NCI-H526 (cell line): ENCODE measurements at regions not wholly inside any gene's neighbourhood (a gene's known extent, or its start where the extent isn't known, plus 50 kb on each side); places are given as distances from the start of the nearest gene placed in this dataset.
"Not testable (repeated sequence)": the region's sequence is repeated elsewhere in the genome, so short reads cannot be mapped to it uniquely, and the experiment has no call there.

Experiments
- DNase-seq, 2 experiments: peaks; one replicate each; lab custom pipeline; 2025; lab: John Stamatoyannopoulos, UW

GRCh38 chr4:34469516-34469915 lies 1774.8 kb downstream of the ARAP2 start:
- no peak for DNase-seq

- DNase-seq, result no peak
These were observed 1759.1 kb downstream of the ARAP2 start for GRCh38 chr4:34485252-34485651.

GRCh38 chr4:34486461-34487363 lies 1757.6 kb downstream of the ARAP2 start:
- DNase-seq, result no peak

GRCh38 chr4:34492414-34492813 lies 1751.9 kb downstream of the ARAP2 start:
- no peak for DNase-seq

- DNase-seq, result no peak
These were observed 1742.2 kb downstream of the ARAP2 start for GRCh38 chr4:34502086-34502485.

GRCh38 chr4:34504731-34505130 lies 1739.6 kb downstream of the ARAP2 start:
- DNase-seq, result not testable (repeated sequence)

- not testable (repeated sequence) for DNase-seq
These were observed 1737.7 kb downstream of the ARAP2 start for GRCh38 chr4:34506511-34507092.

- DNase-seq, result no peak
These were observed 1731.7 kb downstream of the ARAP2 start for GRCh38 chr4:34512616-34513015.

GRCh38 chr4:34516524-34516923 lies 1727.8 kb downstream of the ARAP2 start:
- DNase-seq, result no peak

- no peak for DNase-seq
These were observed 1709.4 kb downstream of the ARAP2 start for GRCh38 chr4:34534916-34535315.

GRCh38 chr4:34566091-34566490 lies 1678.2 kb downstream of the ARAP2 start:
- no peak for DNase-seq

- DNase-seq, result no peak
These were observed 1672.3 kb downstream of the ARAP2 start for GRCh38 chr4:34572026-34572425.

- no peak for DNase-seq
These were observed 1629.0 kb downstream of the ARAP2 start for GRCh38 chr4:34615315-34615714.

GRCh38 chr4:34619531-34620162 lies 1624.7 kb downstream of the ARAP2 start:
- no peak for DNase-seq

GRCh38 chr4:34628471-34628870 lies 1615.8 kb downstream of the ARAP2 start:
- no peak for DNase-seq

- no peak for DNase-seq
These were observed 1614.9 kb downstream of the ARAP2 start for GRCh38 chr4:34629451-34629850.

GRCh38 chr4:34633241-34633640 lies 1611.1 kb downstream of the ARAP2 start:
- no peak for DNase-seq

- DNase-seq, result no peak
These were observed 1607.7 kb downstream of the ARAP2 start for GRCh38 chr4:34636623-34637022.

- DNase-seq, result no peak
These were observed 1600.8 kb downstream of the ARAP2 start for GRCh38 chr4:34643476-34643875.

- DNase-seq, result no peak
These were observed 1599.7 kb downstream of the ARAP2 start for GRCh38 chr4:34644579-34645115.

GRCh38 chr4:34649716-34650115 lies 1594.6 kb downstream of the ARAP2 start:
- no peak for DNase-seq

GRCh38 chr4:34664051-34664450 lies 1580.3 kb downstream of the ARAP2 start:
- no peak for DNase-seq

- no peak for DNase-seq
These were observed 1567.9 kb downstream of the ARAP2 start for GRCh38 chr4:34676400-34676799.
